ENCODE measurements at regions not wholly inside any gene's neighbourhood (a gene's known extent, or its start where the extent isn't known, plus 50 kb on each side); places are given as distances from the start of the nearest gene placed in this dataset.

DNA sequence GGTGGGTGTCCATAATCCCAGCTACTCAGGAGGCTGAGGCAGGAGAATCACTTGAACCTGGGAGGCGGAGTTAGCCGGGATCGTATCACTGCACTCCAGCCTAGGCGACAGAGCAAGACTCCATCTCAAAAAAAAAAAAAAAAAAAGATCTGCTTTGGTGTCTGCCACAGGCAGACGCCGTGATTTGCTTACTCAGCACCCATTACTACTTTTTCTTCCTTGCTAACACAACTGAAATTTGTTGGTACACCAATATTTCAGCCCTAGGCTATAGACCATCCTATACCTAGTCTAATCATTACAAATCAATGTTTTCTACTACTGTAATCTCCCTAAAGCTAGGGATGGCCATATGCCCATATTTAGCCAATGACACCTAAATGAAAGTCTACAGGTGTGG, 53.5 kb upstream of the PARD3 start:
- DNase-seq (ENCODE audit: low spot score), result no peak

DNA sequence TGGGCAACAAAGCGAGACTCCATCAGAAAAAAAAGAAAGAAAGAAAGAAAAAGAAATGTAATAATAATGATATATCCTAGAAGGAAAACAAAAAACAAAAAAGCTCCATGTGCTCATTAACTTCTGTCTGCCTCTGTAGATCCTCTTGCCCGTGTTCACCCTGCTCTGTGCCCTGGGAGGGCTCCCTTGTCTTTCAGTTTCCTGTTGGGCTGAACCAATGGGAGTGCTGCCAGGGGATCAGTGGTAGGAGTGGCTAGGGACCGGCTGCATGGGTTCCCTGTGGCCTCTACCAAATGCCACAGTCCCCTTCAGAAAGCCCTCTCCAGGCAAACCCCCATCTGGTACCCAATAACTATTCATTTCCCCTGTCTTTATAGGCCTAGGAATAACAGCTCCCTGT, 51.8 kb upstream of the PARD3 start:
- DNase-seq (ENCODE audit: low spot score), result no peak

All from activated CD4-positive, alpha-beta T cell treated with anti-CD3 and anti-CD28 coated beads, Interleukin-2, Interleukin-4, amounts not matched to agents 100 ng/mL and 50 ng/mL, durations not matched to agents 16 hours and 8 hours (primary cell).